GM18951 (cell line): ENCODE measurements at regions not wholly inside any gene's neighbourhood (a gene's known extent, or its start where the extent isn't known, plus 50 kb on each side); places are given as distances from the start of the nearest gene placed in this dataset.

ENCODE experiments used
- POLR2A ChIP-seq: IDR thresholded peaks from 4 replicates; pipeline ENCODE4 v1.6.1; 2011; ENCODE audit warnings: mild to moderate bottlenecking; ENCODE audit not compliant: insufficient read length, insufficient read depth; ENCODE audit errors: extremely low read depth
- in situ Hi-C: fragments of 300-500 bp; cut with MboI; formaldehyde crosslinking; loops from one replicate; pipeline ENCODE4 v1.12.0; 2022; ENCODE audit warnings: low sequenced_read_pairs, mixed read lengths, inconsistent platforms; ENCODE audit not compliant: unreplicated experiment

- in situ Hi-C loops: no loop called here
- no peak for TF ChIP-seq POLR2A
Measured at GRCh38 chr7:113431406-113431805, 313.1 kb upstream of the SMIM30 start.

- in situ Hi-C loops: loop anchor here (25.0 kb wide), 1 partner anchor 887 kb away; no protein-coding TSS in a partner anchor
- TF ChIP-seq POLR2A: no peak
Measured at GRCh38 chr7:113424185-113424817, 305.9 kb upstream of the SMIM30 start.

DNA sequence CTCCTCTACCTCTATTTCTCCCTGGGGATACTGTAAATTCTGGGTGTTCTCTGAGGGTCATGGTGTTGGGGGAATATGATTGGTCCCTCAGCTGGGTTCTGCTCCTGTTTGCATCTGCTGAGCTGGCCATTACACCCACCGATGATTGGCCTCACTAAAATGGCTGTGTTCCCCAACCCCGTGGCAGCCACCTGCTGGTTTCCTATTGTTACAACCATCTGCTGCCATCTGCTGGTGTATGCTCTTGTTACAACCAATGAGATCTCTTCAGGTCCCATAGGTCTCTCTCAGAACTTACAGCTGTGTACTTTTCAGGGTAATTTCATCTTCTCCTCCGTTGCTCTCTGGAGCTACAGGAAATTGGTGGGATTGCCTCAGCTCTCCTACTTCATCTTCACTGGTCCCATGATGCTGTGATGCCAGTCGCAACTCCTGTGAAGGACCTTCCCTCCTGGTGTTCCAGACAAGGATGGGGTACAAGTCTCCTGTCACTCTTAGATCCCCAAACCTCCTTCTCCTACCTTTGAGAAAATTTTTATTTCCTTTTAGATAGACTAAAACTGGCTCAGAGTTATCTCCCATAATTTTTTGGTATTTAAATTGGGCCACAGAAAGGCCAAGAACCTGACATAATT is 303.5 kb upstream of the SMIM30 start:
- TF ChIP-seq POLR2A: no peak
- in situ Hi-C loops: loop anchor here (25.0 kb wide), 1 partner anchor 885 kb away; no protein-coding TSS in a partner anchor

- no peak for TF ChIP-seq POLR2A
- in situ Hi-C loops: loop anchor here (25.0 kb wide), 1 partner anchor 877 kb away; no protein-coding TSS in a partner anchor
Measured at GRCh38 chr7:113414401-113415035, 296.2 kb upstream of the SMIM30 start.

- TF ChIP-seq POLR2A: no peak
- in situ Hi-C loops: loop anchor here (25.0 kb wide), 1 partner anchor 875 kb away; no protein-coding TSS in a partner anchor
Measured at GRCh38 chr7:113412410-113412809, 294.1 kb upstream of the SMIM30 start.

- no peak for TF ChIP-seq POLR2A
- in situ Hi-C loops: loop anchor here (25.0 kb wide), 1 partner anchor 873 kb away; no protein-coding TSS in a partner anchor
Measured at GRCh38 chr7:113410796-113411195, 292.4 kb upstream of the SMIM30 start.

DNA sequence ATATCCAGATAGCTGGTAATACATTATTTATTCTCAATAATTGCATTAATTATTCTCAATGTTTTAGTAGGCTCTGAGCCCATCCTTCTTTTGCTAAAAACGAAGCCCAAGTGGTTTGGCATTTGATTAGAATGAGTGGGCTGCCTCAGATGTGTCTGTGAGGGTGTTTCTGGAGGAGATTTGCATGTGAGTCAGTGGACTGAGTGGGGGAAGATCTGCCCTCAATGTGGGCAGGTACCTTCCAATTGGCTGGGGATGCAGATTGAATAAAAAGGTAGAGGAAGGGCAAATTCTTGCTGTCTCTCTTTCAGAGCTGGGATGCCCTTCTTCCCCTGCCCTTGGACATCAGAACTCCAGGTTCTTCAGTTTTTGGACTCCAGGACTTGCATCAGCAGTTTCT is 290.6 kb upstream of the SMIM30 start:
- TF ChIP-seq POLR2A: no peak
- in situ Hi-C loops: loop anchor here (25.0 kb wide), 1 partner anchor 872 kb away; no protein-coding TSS in a partner anchor

DNA sequence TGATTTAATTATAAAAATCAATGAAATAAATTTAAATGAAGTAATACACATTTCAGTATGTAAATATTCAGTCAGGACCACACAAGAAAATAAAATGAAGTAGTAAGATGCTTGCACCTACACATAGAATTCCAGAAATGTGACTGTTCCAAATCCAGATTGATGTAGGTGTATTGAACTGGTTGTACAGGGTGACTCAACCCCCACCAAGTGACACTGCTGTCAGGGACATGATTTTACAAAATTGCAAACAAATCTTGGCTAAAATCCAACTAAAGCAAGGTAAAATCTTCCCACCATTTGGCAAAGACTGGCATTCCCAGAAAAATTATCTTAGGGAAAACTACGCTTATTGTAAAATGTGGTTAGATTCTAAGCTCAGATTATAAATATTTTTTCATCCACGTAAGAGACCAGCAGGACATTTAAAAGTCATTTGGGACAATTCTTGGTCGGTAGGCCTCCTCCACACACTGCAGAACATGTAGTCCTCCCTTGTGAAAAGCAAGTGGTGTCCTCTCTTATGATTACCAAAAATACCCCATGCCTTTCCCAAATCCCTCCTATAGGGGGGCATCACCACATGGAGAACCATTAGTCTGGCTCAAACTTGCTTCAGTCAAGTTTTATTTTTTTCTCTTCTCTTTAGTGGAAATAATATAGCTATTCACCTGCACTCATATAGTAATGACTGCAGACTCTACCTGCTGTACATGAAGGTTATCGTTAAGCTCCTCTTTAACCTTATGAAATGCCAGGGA is 287.1 kb upstream of the SMIM30 start:
- in situ Hi-C loops: loop anchor here (25.0 kb wide), 1 partner anchor 868 kb away; no protein-coding TSS in a partner anchor
- no peak for TF ChIP-seq POLR2A

DNA sequence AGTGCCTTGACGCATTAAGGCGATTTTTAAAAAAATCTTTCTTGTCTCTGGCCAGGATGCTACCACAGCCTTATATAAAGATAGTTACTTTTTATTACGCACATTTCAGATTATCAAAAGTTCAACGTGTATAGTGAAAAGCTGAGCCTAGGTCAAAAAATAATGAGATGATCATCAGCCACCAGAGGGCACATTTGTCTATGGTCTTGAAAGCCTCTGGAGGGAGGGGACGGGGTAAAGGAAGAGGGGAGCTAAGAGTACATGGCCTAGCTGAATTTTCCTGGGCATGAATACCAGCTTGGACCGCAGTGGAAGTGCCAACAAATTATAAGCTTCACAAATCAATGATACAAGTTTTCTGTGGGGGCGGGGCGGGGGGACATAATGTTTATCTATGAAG is 285.9 kb upstream of the SMIM30 start:
- no peak for TF ChIP-seq POLR2A
- in situ Hi-C loops: loop anchor here (25.0 kb wide), 1 partner anchor 867 kb away; no protein-coding TSS in a partner anchor

DNA sequence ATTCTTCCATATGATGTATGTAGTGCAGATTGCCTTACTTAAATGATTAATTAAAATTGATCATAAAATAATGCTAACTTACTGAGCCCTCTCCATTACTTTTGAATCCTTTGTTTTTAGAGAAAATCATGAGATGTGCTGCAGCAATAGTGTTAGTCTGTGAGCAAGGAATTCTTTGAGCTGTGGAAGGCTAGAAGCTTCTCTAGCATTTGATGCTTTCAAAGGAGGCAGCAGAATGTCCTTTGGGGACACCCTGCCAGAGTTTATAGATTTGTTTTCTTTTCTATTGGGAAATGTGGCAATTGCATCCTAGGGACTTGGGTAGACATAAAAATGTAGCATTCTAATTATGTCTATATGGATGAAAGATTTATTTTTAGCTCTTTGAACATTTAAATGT is 284.1 kb upstream of the SMIM30 start:
- TF ChIP-seq POLR2A: no peak
- in situ Hi-C loops: loop anchor here (25.0 kb wide), 1 partner anchor 865 kb away; no protein-coding TSS in a partner anchor

DNA sequence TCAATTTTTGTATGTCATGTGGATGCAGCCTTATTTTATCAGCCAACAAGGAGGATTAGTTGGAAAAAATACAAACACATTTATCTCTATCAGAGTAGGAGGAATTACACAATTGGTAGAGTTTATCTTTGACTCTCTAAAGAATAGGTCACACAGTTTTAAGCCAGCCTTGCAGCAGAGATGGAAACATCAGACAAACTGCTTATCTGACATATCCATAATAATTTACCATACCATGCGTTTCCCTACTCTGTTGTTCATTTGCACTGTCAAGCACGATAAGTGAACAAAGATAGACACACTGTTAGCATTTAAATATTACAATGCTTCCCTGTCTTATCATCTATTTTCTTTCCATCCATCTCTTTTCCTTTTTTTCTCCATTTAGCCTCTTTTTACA is 283.7 kb upstream of the SMIM30 start:
- no peak for TF ChIP-seq POLR2A
- in situ Hi-C loops: loop anchor here (25.0 kb wide), 1 partner anchor 865 kb away; no protein-coding TSS in a partner anchor

- in situ Hi-C loops: no loop called here
- TF ChIP-seq POLR2A: no peak
Measured at GRCh38 chr7:113394856-113395255, 276.5 kb upstream of the SMIM30 start.

- TF ChIP-seq POLR2A: no peak
- in situ Hi-C loops: no loop called here
Measured at GRCh38 chr7:113392841-113393540, 274.6 kb upstream of the SMIM30 start.

GRCh38 chr7:113392421-113392820 is 274.1 kb upstream of the SMIM30 start:
- in situ Hi-C loops: no loop called here
- TF ChIP-seq POLR2A: no peak
